HG03095 (cell line): ENCODE measurements at regions not wholly inside any gene's neighbourhood (a gene's known extent, or its start where the extent isn't known, plus 50 kb on each side); places are given as distances from the start of the nearest gene placed in this dataset.

Source experiments
- ATAC-seq: cut with Tn5 transposase; IDR thresholded peaks from one replicate; pipeline ENCODE4 v1.9.1; 2021; ENCODE audit warnings: moderate library complexity; ENCODE audit not compliant: unreplicated experiment

DNA sequence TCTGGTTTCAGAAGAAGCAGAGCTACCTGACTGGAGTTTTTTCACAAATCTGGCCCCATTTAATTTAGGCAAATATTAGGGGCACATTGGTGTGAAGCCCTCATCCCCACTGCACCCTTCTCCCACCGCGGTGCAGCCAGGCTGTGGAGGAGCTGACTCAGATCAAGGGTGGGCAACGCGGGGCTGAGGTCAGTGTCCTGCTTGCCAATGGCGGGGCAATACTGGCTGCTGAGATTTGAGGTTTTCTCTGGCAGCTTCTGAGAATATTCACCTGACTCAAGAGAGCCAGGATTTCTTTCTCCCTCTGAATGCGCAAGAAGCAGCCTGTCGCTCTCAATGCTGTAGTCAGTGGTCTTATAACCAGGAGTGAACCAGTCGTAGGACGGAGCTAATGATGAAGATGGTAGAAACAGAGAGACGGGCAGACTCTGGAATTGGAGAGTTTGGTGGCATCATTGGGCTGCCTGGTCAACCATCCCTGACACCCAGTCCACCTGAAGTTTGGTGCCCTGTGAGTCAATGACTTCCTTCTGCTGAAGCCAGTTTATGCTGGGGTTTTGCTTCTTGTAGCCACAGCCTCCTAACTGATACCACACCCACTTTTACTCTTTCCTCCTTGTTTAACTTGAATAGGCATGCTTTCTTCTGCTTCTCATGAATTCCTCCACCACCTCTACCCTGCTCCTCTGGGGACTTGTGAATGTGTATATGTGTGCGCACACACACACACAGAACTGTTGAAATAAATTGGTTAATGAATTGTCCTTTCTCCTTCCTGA lies 123.7 kb upstream of the CTBP2 start:
- no peak for ATAC-seq

DNA sequence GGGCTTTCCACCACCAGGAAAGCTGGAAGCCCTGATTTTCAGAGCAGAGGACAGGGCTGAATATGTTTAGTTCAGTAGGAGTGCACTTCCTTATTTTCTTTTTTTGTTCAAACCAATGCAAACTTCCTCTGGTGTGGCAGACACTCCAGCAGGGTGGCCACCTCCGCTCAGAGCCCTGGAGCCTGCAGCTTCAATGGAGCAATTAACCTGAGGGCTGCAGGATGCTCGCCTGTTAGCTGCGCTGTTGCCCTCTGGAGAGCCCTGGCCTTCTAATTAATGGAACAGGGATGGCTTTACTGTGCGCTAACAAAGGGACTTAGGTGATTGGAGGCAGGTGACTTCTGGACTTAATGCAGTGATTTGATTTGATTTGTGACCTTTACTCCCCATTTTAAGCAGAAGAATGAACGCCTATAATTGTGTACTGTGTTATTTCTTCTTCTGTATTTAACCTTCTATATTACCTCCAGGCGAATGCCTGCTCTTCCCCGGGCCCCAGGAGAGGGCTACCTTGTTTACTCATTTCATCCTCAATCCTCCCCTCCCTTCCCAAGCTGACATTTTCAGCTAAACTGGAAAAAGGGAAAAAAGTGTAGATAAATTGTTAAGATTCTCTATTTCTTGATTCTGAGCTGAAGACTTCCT lies 123.0 kb upstream of the CTBP2 start:
- no peak for ATAC-seq

DNA sequence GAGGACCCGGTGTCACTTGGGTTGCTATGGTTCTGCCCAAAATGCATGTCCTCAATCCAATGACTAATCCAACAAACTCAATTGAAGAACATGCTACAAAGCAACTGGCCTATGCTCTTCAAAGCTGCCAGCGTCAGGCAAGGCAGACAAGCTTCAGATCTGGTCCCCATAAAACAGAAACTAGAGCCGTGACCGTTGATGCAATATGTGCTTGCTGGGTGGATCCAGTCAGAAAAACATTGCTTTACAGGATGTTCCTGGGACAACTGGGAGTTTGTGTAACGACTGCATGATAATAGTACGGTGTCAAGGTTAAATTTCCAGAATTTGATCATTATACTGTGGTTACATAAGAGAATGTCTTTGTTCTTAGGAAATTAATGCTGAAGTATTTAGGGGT lies 120.7 kb upstream of the CTBP2 start:
- ATAC-seq: no peak

GRCh38 chr10:125276133-125276532 lies 115.8 kb upstream of the CTBP2 start:
- no peak for ATAC-seq

DNA sequence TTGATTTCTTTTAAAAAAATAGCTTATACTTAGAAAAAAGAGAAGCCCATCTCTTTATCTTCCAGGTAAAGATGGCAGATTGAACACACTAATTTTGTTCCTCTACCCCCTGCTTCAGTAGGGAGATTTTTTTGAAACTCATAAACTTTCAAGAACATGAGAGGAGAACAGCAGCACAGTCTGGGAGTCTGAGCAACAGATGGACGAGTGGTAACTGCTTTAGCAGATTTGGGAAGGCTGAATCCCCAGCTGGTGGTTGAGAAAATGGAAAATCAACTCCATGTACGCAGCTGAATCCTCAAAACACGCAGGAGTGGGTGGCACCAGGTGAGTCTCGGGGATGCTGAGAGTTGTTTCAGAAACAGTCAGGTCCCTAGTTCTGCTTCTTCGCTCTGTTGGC lies 114.6 kb upstream of the CTBP2 start:
- no peak for ATAC-seq

DNA sequence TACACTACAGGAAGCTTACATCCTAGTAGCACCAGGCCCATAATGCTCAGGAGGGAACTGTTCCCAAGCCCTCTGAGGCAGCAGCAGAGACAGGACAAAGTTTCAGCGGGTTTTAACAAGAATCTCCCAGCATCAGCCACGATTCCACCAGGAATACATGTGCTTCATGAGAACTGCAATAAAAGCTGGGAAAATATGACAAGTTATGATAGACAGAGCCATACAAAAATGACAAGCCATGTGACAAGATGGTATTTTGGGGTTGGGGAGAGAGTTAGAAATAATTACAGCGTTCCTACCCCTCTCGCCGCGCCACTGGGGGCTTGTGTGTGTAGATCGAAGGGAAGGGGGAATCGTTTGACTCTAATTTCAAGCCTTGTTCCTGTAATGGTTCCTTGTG lies 112.7 kb upstream of the CTBP2 start:
- no peak for ATAC-seq

DNA sequence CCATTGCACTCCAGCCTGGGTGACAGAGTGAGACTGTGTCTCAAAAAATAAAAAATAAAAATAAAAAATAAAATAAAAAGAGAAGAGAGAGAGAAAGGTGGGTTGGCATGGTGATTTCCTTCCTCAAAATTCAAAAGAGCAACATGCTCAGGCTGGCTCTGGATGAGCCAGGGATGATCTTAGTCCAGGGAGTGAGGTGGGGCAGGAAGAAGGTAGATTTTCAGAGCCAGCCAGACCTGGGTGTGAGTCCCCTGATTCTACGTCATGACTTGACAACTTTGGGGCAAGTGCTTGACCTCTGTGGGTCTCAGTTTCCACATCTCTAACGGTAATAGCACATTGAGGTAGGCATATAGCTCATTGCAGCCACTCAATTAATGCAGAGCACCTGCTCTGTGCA lies 109.4 kb upstream of the CTBP2 start:
- ATAC-seq: no peak

GRCh38 chr10:125266966-125267365 lies 106.6 kb upstream of the CTBP2 start:
- ATAC-seq: no peak

GRCh38 chr10:125266541-125266940 lies 106.2 kb upstream of the CTBP2 start:
- ATAC-seq: no peak

- no peak for ATAC-seq
Measured at GRCh38 chr10:125265579-125265955, 105.2 kb upstream of the CTBP2 start.

DNA sequence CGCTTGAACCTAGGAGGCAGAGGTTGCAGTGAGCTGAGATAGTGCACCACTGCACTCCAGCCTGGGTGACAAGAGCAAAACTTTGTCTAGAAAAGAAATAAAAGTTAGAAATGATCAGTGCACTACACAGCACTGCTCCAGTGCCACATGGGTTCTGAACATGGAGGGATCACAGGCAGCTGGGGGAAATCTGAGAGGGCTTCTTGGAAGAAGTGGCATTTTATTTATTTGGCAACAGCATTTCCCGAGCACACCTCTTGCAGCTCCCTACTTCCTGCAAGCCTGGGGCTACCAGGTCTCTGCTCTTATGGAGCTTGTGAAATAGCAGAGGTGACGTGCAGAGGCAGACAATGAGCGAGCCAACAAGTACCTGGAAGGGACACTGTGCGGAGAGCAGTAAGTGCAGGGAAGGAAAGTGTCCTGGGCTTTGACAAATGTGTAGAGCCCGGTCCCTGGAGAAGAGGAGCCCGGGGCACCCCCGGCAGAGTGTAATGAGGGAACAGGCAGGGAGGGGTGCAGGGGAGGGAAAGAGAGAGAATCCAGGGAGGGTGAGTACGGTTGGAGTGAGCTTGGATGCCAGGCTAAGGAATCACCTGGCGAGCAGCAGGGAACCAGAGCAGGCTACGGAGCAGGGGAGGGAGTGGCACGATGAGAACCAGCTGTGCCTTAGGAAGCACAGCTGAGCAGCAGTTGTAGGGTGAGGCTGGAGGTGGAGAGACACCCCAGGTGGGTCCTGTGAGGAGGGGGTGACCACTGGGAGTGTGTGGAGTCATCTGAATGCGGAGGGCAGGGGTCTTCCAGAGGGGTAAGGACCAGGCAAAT lies 104.6 kb upstream of the CTBP2 start:
- ATAC-seq: no peak

- ATAC-seq: no peak
Measured at GRCh38 chr10:125264091-125264490, 103.7 kb upstream of the CTBP2 start.

- ATAC-seq: no peak
Measured at GRCh38 chr10:125263551-125263950, 103.2 kb upstream of the CTBP2 start.

DNA sequence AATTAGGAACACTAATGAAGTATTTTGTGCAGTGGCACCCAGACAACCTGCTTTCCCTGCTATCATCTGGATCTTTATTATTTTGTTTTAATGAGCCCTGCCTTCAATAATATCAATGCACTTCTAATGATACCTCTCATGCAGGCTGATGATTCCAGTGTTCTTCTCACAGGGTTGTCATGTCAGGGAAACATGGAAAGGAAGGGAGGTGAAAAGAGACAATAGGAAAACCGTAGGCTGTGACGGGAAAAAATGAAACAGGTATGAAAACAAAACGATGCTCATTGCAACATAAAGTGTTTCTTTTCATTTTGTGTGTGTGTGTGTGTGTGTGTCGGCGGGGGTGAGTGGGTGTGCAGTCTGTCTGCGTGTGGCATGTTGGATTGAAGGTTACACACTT lies 102.6 kb upstream of the CTBP2 start:
- ATAC-seq: no peak

DNA sequence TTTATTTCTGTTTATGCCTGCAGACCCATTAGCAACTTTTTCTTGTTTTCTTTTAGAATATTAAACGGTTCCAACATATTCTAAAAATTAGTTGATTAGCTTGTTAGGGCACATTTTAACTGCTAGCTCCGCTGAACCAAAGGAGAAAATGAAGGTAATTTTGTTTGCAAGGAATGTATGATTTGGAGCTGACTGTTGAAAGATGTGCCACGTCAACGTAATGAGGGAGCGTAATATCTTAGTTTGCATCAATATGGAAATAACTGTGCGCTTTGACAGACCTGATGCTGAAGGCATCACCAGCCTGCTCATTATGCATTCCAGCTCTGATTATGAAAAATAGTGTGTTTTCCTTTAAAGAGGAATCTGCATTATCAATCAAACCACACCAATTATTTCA lies 102.0 kb upstream of the CTBP2 start:
- ATAC-seq: no peak

DNA sequence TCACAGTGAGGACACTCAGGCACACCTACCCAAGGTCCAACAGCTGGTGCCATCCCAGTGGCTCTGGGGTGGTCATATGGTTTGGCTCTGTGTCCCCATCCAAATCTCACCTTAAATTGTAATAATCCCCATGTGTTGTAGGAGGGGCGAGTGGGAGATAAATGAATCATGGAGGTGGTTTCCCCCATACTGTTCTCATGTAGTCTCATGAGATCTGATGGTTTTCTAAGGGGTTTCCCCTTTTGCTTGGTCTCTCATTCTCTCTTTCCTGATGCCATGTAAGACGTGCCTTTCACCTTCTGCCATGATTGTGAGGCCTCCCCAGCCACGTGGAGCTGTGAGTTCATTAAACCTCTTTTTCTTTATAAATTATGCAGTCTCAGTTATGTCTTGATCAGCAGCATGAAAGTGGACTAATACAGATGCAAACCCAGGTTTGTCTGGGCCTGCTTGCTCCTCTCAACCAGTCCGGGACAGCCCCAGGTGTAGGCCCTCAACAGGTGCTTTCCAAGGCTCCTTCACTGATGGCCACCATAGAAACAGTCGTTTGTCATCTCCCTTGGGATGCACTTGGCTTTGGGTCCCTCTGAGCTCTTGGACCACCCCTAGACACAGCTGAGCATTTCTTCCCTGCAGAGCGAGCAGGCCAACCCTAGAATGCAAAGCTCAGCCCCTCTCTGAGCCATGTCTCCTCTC lies 101.3 kb upstream of the CTBP2 start:
- ATAC-seq: no peak

GRCh38 chr10:125260260-125260659 lies 99.9 kb upstream of the CTBP2 start:
- ATAC-seq: no peak

DNA sequence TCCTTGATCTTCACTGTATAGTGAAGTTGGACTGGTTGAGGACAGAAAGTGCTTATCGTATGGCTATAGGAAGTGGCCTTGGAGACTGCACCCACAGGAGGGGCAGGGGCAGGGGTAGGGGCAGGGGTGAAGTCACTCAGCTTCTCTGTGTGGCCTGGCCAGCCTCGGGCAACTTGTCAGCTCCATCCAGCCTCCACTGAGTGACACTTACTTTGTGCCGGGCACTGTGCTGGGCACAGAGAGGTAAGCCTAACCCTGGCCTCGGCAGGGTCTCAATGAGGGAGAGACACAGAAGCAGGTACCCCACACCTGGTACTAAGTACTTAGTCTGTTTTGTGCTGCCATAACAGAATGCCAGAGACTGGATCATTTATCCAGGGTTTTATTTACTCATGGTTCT lies 99.3 kb upstream of the CTBP2 start:
- ATAC-seq: no peak

- ATAC-seq: no peak
Measured at GRCh38 chr10:125258676-125259075, 98.3 kb upstream of the CTBP2 start.

- ATAC-seq: no peak
Measured at GRCh38 chr10:125257521-125258108, 97.3 kb upstream of the CTBP2 start.

GRCh38 chr10:125256026-125256425 lies 95.7 kb upstream of the CTBP2 start:
- ATAC-seq: no peak
